ENCODE measurements at regions not wholly inside any gene's neighbourhood (a gene's known extent, or its start where the extent isn't known, plus 50 kb on each side); places are given as distances from the start of the nearest gene placed in this dataset. TPM values are rescaled to one million over a fixed set of nuclear protein-coding genes. Genes with fewer than 3 reads are reported as not detected.

- Mint-ChIP-seq H3K27me3 (no peaks in the 10 kb centered on the region), H3K36me3 (peaks cover 0 to 23% (median 10%) of the 10 kb centered on the region in 5 donors), H3K4me3 (no peak overlapping the region), H3K9me3 (no peaks in the 10 kb centered on the region), H3K27ac (peak overlapping the region in 3 of 9 donors; percentile 39 to 76 (median 51)), H3K4me1 (peaks cover 37 to 70% (median 61%) of the 10 kb centered on the region in 7 donors)
- Histone ChIP-seq H3K4me3 (ENCODE audit: low read length) (no peak overlapping the region), H3K27me3 (ENCODE audit: control insufficient read depth in 2 of 2, insufficient read depth in 2 of 2, low read length in 2 of 2) (no peaks in the 10 kb centered on the region), H3K27ac (ENCODE audit: low read depth, low read length) (no peak overlapping the region), H3K4me1 (ENCODE audit: control insufficient read depth in 2 of 2, insufficient read depth in 2 of 2, low read length in 2 of 2) (peaks cover 25 to 31% of the 10 kb centered on the region in 2 donors), H3K9me3 (ENCODE audit: control insufficient read depth in 2 of 3, low read length in 3 of 3) (no peaks in the 10 kb centered on the region), H3K36me3 (ENCODE audit: control insufficient read depth in 2 of 3, insufficient read depth in 3 of 3, low read length in 3 of 3) (no peaks in the 10 kb centered on the region)
- ATAC-seq, result no peak
- ChIA-PET CTCF (interaction anchor here (1.5 kb wide), 1 partner anchor 10 kb away, joined by 3 read pairs; no protein-coding TSS in a partner anchor), POLR2A (interaction anchor here (1.0 to 2.3 kb wide), 6 partner anchors 13 to 196 kb away, joined by 3 to 12 read pairs (median 4); no protein-coding TSS in a partner anchor)
- intact Hi-C loops (cut with micrococcal nuclease), result no loop called here
- no peak for DNase-seq
These were observed 59.0 kb downstream of the VCPKMT start for GRCh38 chr14:50057331-50057730.

- Mint-ChIP-seq H3K9me3 (no peaks in the 10 kb centered on the region), H3K27me3 (no peaks in the 10 kb centered on the region), H3K4me3 (no peak overlapping the region), H3K36me3 (peaks cover 0 to 22% (median 10%) of the 10 kb centered on the region in 5 donors), H3K27ac (peak overlapping the region in 3 of 9 donors; percentile 29 to 62 (median 49)), H3K4me1 (peaks cover 45 to 77% (median 65%) of the 10 kb centered on the region in 7 donors)
- H3K27me3 ChIP-seq (ENCODE audit: control insufficient read depth in 2 of 2, insufficient read depth in 2 of 2, low read length in 2 of 2), result no peaks in the 10 kb centered on the region
- H3K9me3 ChIP-seq (ENCODE audit: control insufficient read depth in 2 of 3, low read length in 3 of 3), result no peaks in the 10 kb centered on the region
- POLR2A ChIA-PET, result interaction anchor here (0.6 to 2.3 kb wide), 5 partner anchors 14 to 196 kb away, joined by 3 to 12 read pairs (median 3); partner anchors contain the start of gene ARF6
- H3K36me3 ChIP-seq (ENCODE audit: control insufficient read depth in 2 of 3, insufficient read depth in 3 of 3, low read length in 3 of 3), result no peaks in the 10 kb centered on the region
- CTCF ChIA-PET, result no interaction called here
- intact Hi-C loops (cut with micrococcal nuclease), result no loop called here
- no peak overlapping the region for H3K27ac ChIP-seq (ENCODE audit: low read depth, low read length)
- DNase-seq (no peak), ATAC-seq (no peak)
- peaks cover 33 to 39% of the 10 kb centered on the region in 2 donors for H3K4me1 ChIP-seq (ENCODE audit: control insufficient read depth in 2 of 2, insufficient read depth in 2 of 2, low read length in 2 of 2)
- no peak overlapping the region for H3K4me3 ChIP-seq (ENCODE audit: low read length)
These were observed 58.3 kb downstream of the VCPKMT start for GRCh38 chr14:50058113-50058512.

Small RNAs in the stretch of these regions (microRNA-seq; reads per million reads assigned to microRNA genes)
- not detected for gene MIR6076 (ENCODE audit: borderline microRNAs expressed)

Data from naive thymus-derived CD4-positive, alpha-beta T cell (primary cell).